ENCODE measurements at regions not wholly inside any gene's neighbourhood (a gene's known extent, or its start where the extent isn't known, plus 50 kb on each side); places are given as distances from the start of the nearest gene placed in this dataset.

DNA sequence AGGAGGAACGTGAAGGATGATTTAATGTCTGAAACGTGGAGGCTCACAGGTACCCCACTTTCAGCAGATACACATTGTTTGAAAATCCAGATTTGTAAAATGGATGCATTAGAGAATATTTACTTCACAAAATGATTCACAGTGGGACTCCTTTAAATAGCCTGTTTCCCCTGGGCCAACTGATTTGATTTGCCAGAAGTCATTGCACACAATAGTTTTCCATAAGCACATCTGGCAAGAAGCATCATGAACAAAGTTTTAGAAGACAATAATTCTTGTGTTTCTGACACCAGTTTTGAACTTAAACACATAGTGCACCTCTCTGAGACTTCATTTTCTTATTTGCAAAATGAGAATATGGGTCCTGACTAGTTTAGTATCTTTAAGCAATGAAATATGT is 451.4 kb upstream of the SLC14A2 start:
- TF ChIP-seq, protein P1, sequence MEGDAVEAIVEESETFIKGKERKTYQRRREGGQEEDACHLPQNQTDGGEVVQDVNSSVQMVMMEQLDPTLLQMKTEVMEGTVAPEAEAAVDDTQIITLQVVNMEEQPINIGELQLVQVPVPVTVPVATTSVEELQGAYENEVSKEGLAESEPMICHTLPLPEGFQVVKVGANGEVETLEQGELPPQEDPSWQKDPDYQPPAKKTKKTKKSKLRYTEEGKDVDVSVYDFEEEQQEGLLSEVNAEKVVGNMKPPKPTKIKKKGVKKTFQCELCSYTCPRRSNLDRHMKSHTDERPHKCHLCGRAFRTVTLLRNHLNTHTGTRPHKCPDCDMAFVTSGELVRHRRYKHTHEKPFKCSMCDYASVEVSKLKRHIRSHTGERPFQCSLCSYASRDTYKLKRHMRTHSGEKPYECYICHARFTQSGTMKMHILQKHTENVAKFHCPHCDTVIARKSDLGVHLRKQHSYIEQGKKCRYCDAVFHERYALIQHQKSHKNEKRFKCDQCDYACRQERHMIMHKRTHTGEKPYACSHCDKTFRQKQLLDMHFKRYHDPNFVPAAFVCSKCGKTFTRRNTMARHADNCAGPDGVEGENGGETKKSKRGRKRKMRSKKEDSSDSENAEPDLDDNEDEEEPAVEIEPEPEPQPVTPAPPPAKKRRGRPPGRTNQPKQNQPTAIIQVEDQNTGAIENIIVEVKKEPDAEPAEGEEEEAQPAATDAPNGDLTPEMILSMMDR (conservative IDR thresholded peaks at IDR 0.05; ENCODE audit: low read length): no peak
- TF ChIP-seq EZH2phosphoT487 (IDR thresholded peaks at IDR 0.05; ENCODE audit: borderline replicate concordance, low read depth, low read length): no peak
